ENCODE measurements at regions not wholly inside any gene's neighbourhood (a gene's known extent, or its start where the extent isn't known, plus 50 kb on each side); places are given as distances from the start of the nearest gene placed in this dataset.
A peak's percentile ranks its signal among the peaks of the same experiment; 100 is the strongest.

DNA sequence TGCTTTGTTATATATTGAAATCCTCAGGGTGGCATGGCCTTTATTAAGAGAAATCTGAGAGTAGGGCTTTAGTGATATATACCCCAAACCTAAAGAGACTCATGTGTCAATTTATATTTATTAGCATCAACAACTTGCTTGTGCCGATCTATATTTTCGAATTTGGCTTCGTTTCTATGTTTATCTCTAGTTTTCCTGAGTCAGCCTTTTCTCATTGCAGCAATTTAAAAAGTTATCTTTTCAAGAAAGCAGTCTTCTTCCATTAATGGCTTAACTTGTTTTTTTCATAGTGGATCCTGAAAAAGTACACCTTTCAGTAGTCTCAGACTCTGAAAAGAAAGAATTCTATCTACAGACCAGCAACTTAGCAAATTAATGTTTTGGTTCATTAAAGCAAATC lies 99.9 kb upstream of the KCNN2 start:
- no peak for DNase-seq (ENCODE audit: low spot score)
- in situ Hi-C loops (cut with HindIII; ENCODE audit: low sequenced_read_pairs): no loop called here

- in situ Hi-C loops (cut with HindIII; ENCODE audit: low sequenced_read_pairs): no loop called here
Measured at GRCh38 chr5:114265432-114266060, 96.3 kb upstream of the KCNN2 start.

GRCh38 chr5:114266374-114266773 lies 95.5 kb upstream of the KCNN2 start:
- no peak for DNase-seq (ENCODE audit: low spot score)
- in situ Hi-C loops (cut with HindIII; ENCODE audit: low sequenced_read_pairs): no loop called here

More at GRCh38 chr5:114265432-114266060, 96.3 kb upstream of the KCNN2 start:
- no peak for DNase-seq (ENCODE audit: low spot score)

GRCh38 chr5:114296191-114296590 lies 65.7 kb upstream of the KCNN2 start:
- no peak for DNase-seq (ENCODE audit: low spot score)
- in situ Hi-C loops (cut with HindIII; ENCODE audit: low sequenced_read_pairs): no loop called here

- in situ Hi-C loops (cut with HindIII; ENCODE audit: low sequenced_read_pairs): no loop called here
- no peak for DNase-seq (ENCODE audit: low spot score)
Measured at GRCh38 chr5:114297915-114298314, 64.0 kb upstream of the KCNN2 start.

DNA sequence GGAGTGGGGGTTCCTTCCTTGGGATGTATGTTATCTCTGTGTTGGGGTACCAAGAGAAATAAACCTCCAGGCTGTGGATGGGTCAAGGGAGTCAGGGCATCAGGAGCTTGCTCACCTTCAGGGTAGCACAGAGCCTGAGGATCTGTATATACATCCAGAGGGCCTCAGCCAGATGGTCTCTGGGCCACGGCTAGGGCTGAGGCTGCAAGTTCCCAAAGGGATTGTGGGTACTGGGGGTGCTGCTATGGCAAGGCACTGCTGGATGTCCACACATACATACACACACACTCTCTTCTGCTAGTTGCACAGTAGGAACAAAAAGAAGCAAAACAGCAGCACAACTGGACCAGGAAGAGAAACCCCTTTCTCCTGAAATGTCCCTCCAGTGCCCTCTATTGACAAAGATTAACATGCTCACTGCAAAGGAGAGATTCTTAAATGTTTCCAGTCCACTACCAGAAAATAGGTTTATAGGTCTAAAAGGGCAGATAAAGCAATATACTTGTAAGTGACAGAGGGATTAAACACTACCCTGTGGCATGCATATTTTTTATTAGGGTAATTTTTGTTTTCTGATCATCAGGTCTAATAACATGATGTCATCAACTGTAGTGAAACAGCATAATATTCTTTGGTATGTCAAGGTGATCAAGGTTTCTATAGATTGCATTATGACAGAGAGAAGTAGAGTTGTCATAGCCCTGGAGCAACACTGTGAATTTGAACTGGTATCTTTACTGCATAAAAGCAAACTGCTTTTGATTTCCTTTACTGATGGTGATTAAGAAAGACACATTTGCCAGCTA lies 56.3 kb upstream of the KCNN2 start:
- DNase-seq (ENCODE audit: low spot score): no peak
- in situ Hi-C loops (cut with HindIII; ENCODE audit: low sequenced_read_pairs): no loop called here

GRCh38 chr5:114308017-114308416 lies 53.9 kb upstream of the KCNN2 start:
- no peak for DNase-seq (ENCODE audit: low spot score)

DNA sequence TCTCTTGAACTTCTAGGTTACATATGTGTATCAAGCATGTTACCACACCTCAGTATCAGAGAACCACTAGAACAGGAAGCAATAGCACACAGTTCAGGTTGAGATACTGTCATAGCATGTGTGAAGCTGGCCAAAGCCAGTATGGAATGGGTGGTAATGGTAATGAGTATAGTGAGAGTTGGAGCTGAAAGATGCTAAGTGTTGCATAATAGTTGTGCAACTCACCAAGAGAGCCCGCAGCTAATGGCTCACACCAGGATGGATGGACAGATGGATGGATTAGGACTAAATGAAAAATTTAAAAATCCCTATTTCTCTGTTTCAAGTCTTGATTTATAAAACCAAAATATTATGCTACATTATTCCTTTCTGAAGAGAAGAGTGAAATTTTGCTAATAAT lies 53.4 kb upstream of the KCNN2 start:
- DNase-seq (ENCODE audit: low spot score): no peak
- in situ Hi-C loops (cut with HindIII; ENCODE audit: low sequenced_read_pairs): no loop called here

More at GRCh38 chr5:114308017-114308416, 53.9 kb upstream of the KCNN2 start:
- in situ Hi-C loops (cut with HindIII; ENCODE audit: low sequenced_read_pairs): no loop called here

GRCh38 chr5:114310666-114311065 lies 51.2 kb upstream of the KCNN2 start:
- in situ Hi-C loops (cut with HindIII; ENCODE audit: low sequenced_read_pairs): no loop called here
- DNase-seq (ENCODE audit: low spot score): no peak

DNA sequence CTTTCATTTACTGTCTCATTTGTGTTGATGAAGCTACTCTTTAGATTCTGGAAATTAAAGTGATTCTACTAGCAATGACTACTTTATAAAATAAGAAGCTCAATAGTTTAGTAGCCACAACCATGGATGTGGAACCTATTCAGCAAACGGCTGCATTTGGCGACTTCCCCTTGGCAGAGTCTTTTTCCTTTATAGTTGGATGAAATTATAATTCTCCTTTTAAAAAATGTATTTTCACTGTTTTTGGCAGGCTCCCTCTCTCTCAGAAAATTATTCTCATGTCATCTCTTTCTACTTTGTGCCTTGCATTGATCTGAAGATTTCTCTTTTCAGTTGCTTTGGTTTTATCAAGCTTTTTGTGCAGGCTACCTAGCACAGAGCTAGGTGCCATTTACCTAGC lies 50.6 kb upstream of the KCNN2 start:
- no peak for DNase-seq (ENCODE audit: low spot score)
- in situ Hi-C loops (cut with HindIII; ENCODE audit: low sequenced_read_pairs): no loop called here

DNA sequence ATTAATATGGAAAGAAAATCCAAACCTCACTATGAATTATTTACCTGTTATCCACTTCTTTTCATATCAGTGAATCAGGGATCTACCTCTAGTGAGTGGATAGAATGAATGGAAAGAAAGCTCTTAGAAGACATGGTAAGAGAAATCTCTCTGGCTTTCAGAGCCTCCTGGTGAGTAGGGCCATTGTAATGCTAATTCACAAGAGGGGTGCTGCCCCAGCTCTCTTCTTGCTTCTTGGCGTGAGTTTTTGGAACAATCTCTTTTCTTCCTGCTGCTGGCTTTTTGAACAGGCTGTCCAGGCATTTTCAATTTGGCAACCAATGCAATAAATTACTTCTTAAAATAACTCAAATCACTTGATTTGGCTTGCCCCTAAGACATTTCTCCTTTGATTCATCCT lies 49.9 kb upstream of the KCNN2 start:
- in situ Hi-C loops (cut with HindIII; ENCODE audit: low sequenced_read_pairs): no loop called here
- DNase-seq (ENCODE audit: low spot score): peak; percentile 38
